ENCODE measurements at regions not wholly inside any gene's neighbourhood (a gene's known extent, or its start where the extent isn't known, plus 50 kb on each side); places are given as distances from the start of the nearest gene placed in this dataset.

DNA sequence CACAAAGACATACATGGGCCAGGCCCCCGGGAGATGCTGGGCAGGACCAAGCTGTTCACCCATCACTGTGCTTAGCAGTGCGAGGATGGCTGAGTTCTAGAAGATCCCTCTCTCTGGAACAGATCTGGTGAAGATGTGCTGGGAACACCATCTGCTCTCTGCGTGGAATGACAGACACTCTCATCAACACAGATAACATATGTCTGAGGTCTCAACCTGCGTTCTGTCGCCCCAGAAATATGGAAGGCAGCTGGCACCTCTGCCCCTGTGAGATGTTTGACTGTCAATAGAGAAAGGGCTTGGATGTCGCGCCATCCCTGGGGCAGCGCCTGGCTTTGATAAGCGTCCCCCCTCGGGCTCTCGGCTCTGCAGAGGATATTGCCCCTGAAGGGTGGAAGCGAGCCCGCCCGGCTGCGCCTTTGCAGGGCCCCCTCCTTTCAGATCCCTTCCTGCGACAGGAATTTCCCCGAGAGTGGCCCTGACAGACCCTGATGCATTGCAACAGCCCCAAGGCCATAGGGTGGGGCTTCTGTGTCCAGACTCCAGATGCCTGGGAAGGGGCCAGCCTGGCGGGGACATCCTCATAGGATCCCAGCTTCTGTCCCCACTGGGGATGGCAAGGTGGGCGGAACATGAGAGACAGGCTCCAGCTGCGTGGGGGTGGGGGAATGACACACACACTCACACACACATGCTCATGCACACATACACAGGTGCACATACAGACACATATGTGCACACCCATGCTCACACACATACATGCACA, 86.9 kb upstream of the ZNF469 start:
- H3K27ac ChIP-seq = no peak overlapping the region
- H3K4me3 ChIP-seq (ENCODE audit: low read depth, low read length) = no peak overlapping the region
- H3K4me2 ChIP-seq (ENCODE audit: low read length) = no peak overlapping the region
- H3K4me1 ChIP-seq = no peaks in the 10 kb centered on the region
- no peak overlapping the region for H2AFZ ChIP-seq
- no peaks in the 10 kb centered on the region for H3K36me3 ChIP-seq (ENCODE audit: control insufficient read depth, insufficient read depth, low read length)
- no peaks in the 10 kb centered on the region for H3K79me2 ChIP-seq
- H3K27me3 ChIP-seq (ENCODE audit: control insufficient read depth, insufficient read depth, low read length) = peaks cover 3% of the 10 kb centered on the region
- H3K9me3 ChIP-seq (ENCODE audit: control insufficient read depth, low read length) = no peaks in the 10 kb centered on the region
- H3K9ac ChIP-seq = no peak overlapping the region
- TF ChIP-seq, protein P1, sequence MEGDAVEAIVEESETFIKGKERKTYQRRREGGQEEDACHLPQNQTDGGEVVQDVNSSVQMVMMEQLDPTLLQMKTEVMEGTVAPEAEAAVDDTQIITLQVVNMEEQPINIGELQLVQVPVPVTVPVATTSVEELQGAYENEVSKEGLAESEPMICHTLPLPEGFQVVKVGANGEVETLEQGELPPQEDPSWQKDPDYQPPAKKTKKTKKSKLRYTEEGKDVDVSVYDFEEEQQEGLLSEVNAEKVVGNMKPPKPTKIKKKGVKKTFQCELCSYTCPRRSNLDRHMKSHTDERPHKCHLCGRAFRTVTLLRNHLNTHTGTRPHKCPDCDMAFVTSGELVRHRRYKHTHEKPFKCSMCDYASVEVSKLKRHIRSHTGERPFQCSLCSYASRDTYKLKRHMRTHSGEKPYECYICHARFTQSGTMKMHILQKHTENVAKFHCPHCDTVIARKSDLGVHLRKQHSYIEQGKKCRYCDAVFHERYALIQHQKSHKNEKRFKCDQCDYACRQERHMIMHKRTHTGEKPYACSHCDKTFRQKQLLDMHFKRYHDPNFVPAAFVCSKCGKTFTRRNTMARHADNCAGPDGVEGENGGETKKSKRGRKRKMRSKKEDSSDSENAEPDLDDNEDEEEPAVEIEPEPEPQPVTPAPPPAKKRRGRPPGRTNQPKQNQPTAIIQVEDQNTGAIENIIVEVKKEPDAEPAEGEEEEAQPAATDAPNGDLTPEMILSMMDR (IDR thresholded peaks at IDR 0.05) = no peak

DNA sequence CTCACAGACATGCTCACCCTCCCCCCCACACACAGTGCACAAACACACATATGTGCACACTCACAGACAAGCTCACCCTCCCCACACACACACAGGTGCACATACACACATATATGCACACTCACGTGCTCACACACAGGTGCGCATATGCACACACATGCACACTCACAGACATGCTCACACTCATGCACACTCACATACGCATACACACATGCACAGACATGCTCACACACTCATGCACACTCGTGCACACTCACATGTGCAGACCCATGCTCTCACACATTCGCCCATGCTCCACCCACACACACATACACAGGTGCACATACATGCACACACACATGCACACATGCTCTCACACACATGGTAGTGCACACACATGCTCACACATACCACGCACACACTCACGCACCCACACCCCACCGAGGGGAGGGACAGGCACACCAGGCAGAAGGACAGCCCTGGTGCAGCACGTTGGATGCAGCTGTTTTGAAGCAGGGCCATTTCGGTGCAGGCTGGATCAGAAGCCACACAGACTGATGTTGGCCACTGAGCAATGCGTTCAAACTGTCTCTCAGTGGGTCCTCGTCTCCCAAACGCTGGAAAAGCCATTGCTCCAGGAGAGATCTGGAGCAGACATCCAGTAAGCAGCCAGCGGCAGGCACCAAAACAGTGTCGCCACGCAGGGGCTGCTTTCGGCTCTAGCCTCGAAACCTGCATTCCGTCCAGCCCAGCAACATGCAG, 86.2 kb upstream of the ZNF469 start:
- Histone ChIP-seq H3K4me2 (ENCODE audit: low read length) (no peak overlapping the region), H3K27me3 (ENCODE audit: control insufficient read depth, insufficient read depth, low read length) (peaks cover 3% of the 10 kb centered on the region), H3K79me2 (no peaks in the 10 kb centered on the region), H3K4me1 (no peaks in the 10 kb centered on the region), H3K36me3 (ENCODE audit: control insufficient read depth, insufficient read depth, low read length) (no peaks in the 10 kb centered on the region), H3K27ac (no peak overlapping the region), H3K9ac (no peak overlapping the region), H3K4me3 (ENCODE audit: low read depth, low read length) (no peak overlapping the region), H3K9me3 (ENCODE audit: control insufficient read depth, low read length) (no peaks in the 10 kb centered on the region), H2AFZ (no peak overlapping the region)
- TF ChIP-seq, protein P1 (IDR thresholded peaks at IDR 0.05) = no peak

DNA sequence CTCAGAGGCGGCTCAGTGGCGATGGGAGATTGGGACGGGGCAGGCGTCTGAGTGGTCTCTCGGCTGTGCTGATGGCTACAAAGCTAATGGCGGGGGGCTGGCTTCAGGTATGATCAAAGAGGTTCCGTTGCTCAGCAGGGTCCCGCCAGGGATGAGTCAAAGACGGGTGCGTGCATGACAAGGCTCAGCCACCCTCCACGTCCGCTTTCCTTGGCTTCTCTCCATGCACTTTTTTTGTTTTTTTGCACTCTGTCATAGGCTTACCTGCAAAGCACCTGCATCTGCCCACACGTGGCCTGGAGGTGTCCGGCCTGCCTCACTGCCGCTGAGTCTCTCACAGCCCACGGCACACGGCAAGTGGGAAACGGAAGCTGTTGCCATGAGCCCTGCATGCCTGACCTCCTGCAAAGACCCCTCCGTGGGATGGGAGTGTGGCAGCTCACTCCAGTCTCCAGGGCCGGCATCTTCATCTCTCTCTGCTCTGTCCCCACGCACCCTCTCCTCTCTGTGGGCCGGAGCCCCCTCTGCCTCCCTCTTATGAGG, 85.5 kb upstream of the ZNF469 start:
- Histone ChIP-seq H2AFZ (no peak overlapping the region), H3K4me1 (no peaks in the 10 kb centered on the region), H3K4me3 (ENCODE audit: low read depth, low read length) (no peak overlapping the region), H3K36me3 (ENCODE audit: control insufficient read depth, insufficient read depth, low read length) (no peaks in the 10 kb centered on the region), H3K27ac (no peak overlapping the region), H3K27me3 (ENCODE audit: control insufficient read depth, insufficient read depth, low read length) (peaks cover 3% of the 10 kb centered on the region), H3K9ac (no peak overlapping the region), H3K4me2 (ENCODE audit: low read length) (no peak overlapping the region), H3K9me3 (ENCODE audit: control insufficient read depth, low read length) (no peaks in the 10 kb centered on the region), H3K79me2 (no peaks in the 10 kb centered on the region)
- TF ChIP-seq, protein P1 (IDR thresholded peaks at IDR 0.05) = no peak

DNA sequence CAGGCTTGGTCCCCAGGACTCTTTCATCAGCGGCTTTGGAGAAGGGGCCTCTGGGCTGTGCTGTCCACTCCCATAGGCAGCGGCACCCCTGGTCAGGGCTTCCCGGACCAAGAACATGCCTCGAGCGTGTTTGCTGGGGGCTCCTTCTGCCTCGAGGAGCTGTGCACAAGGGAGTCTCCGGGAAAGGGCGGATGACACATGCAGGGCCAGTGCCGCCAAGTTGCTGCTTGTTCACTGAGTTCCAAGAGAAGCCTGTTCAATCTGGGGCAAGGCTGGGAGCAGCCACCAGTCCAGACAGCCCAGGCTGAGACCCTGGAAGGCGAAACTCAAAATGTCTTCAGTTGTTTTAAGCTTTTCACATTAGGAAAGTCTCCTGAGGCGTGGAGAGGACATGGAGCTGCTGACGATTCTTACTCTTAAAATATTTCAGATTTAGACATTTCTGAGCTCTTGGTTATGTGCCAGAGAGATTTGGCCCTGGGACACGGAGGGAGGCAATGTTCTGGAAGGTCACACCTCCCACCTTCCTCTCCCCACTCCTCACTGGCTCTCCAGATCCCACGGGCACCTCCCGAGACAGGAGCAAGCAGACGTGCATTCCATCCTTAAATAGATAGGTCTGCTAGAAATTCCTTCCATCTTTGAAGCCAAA, 84.5 kb upstream of the ZNF469 start:
- Histone ChIP-seq H3K27ac (no peak overlapping the region), H3K9ac (no peak overlapping the region), H3K27me3 (ENCODE audit: control insufficient read depth, insufficient read depth, low read length) (peaks cover 3% of the 10 kb centered on the region), H3K4me2 (ENCODE audit: low read length) (no peak overlapping the region), H3K36me3 (ENCODE audit: control insufficient read depth, insufficient read depth, low read length) (no peaks in the 10 kb centered on the region), H3K79me2 (no peaks in the 10 kb centered on the region), H3K4me3 (ENCODE audit: low read depth, low read length) (no peak overlapping the region), H3K4me1 (no peaks in the 10 kb centered on the region), H3K9me3 (ENCODE audit: control insufficient read depth, low read length) (no peaks in the 10 kb centered on the region), H2AFZ (no peak overlapping the region)
- TF ChIP-seq, protein P1 (IDR thresholded peaks at IDR 0.05) = no peak
